ENCODE measurements at regions not wholly inside any gene's neighbourhood (a gene's known extent, or its start where the extent isn't known, plus 50 kb on each side); places are given as distances from the start of the nearest gene placed in this dataset.

DNA sequence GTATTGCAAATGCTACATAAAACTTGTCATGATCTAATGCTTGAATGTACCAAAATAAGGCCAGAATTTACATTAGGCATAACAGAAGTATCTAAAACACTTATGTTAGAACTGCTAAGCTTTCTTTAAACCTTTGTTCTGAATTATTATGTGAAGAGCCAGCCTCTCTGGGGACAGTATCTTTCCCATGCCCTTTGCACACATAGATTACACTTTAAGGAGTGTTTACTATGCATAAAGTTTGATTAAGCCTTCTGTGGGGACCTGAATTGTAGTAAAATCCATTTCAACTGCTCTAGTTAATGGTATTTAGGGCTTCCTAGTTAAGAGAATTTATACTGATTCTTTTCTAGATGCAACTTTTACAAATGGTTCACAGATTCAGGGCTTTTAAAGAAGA, 444.7 kb downstream of the IPMK start:
- no peaks in the 10 kb centered on the region for H3K27me3 ChIP-seq (ENCODE audit: low read length)
- H3K9me3 ChIP-seq (ENCODE audit: low read length): no peaks in the 10 kb centered on the region
- H3K4me1 ChIP-seq (ENCODE audit: low read length): no peaks in the 10 kb centered on the region
- no peak overlapping the region for H3K9ac ChIP-seq (ENCODE audit: low read length)
- no peak for DNase-seq
- no peaks in the 10 kb centered on the region for H3K9me2 ChIP-seq (replicated peaks; ENCODE audit: insufficient read depth, low read length)
- no peak overlapping the region for H3K4me2 ChIP-seq (ENCODE audit: low read depth, low read length, poor library complexity, severe bottlenecking)
- H3K27ac ChIP-seq (ENCODE audit: low read length): no peak overlapping the region
- H4K20me1 ChIP-seq (ENCODE audit: insufficient read depth, low read depth, low read length): no peaks in the 10 kb centered on the region
- no peak overlapping the region for H3K4me3 ChIP-seq (ENCODE audit: low read length)
- no peak overlapping the region for H2AFZ ChIP-seq (ENCODE audit: low read length)
- no peaks in the 10 kb centered on the region for H3K79me2 ChIP-seq (ENCODE audit: low read length)
- no peaks in the 10 kb centered on the region for H3K36me3 ChIP-seq (ENCODE audit: insufficient read depth, low read length)

DNA sequence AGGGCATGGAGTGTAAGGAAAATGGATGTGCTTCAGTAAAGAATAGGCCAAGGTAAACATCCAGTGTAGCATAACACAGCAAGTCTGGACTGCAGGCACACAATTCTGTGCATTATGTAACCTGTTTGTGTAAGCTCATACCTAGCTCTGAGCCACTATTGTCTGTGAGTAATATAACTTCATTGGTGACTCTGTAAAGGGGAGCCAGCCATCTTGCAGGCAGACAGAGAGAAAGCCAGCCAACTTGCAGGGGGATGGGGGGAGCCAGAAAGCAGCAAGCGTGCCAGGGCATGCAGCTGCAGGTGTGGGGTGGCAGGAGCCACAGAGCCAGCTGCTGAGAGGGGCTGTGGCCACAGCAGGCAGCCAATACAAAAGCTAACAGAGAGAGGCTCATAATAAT, 449.2 kb downstream of the IPMK start:
- Histone ChIP-seq H3K27me3 (ENCODE audit: low read length) (no peaks in the 10 kb centered on the region), H3K79me2 (ENCODE audit: low read length) (no peaks in the 10 kb centered on the region), H4K20me1 (ENCODE audit: insufficient read depth, low read depth, low read length) (no peaks in the 10 kb centered on the region), H3K4me1 (ENCODE audit: low read length) (no peaks in the 10 kb centered on the region), H3K4me3 (ENCODE audit: low read length) (no peak overlapping the region), H2AFZ (ENCODE audit: low read length) (no peak overlapping the region), H3K4me2 (ENCODE audit: low read depth, low read length, poor library complexity, severe bottlenecking) (no peak overlapping the region), H3K9me2 (replicated peaks; ENCODE audit: insufficient read depth, low read length) (no peaks in the 10 kb centered on the region; the same call in 1 of the 2 replicates), H3K9me3 (ENCODE audit: low read length) (no peaks in the 10 kb centered on the region), H3K27ac (ENCODE audit: low read length) (no peak overlapping the region), H3K9ac (ENCODE audit: low read length) (no peak overlapping the region), H3K36me3 (ENCODE audit: insufficient read depth, low read length) (no peaks in the 10 kb centered on the region)
- no peak for DNase-seq

DNA sequence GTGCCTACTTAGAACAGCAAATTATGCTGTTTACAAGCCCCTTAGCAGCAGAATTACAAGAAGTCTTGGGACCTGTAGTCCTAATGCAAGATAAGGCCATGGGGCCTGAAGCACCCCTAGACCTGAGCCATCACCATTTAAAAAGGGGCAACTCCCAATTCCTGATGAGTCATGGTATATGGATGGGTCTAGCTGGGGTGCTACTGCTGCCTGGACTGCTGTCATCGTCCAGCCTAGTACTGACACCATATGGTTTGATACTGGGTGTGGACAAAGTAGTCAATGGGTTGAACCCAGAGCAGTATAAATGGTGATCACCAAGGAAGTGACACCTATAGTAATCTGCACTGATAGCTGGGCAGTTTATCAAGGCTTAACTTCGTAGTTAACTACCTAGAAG, 450.0 kb downstream of the IPMK start:
- Histone ChIP-seq H3K36me3 (ENCODE audit: insufficient read depth, low read length) (no peaks in the 10 kb centered on the region), H3K79me2 (ENCODE audit: low read length) (no peaks in the 10 kb centered on the region), H3K9me3 (ENCODE audit: low read length) (no peaks in the 10 kb centered on the region), H4K20me1 (ENCODE audit: insufficient read depth, low read depth, low read length) (no peaks in the 10 kb centered on the region), H3K9me2 (replicated peaks; ENCODE audit: insufficient read depth, low read length) (no peaks in the 10 kb centered on the region; the same call in 1 of the 2 replicates), H3K27me3 (ENCODE audit: low read length) (no peaks in the 10 kb centered on the region), H3K4me3 (ENCODE audit: low read length) (no peak overlapping the region), H3K27ac (ENCODE audit: low read length) (no peak overlapping the region), H3K4me1 (ENCODE audit: low read length) (no peaks in the 10 kb centered on the region), H2AFZ (ENCODE audit: low read length) (no peak overlapping the region), H3K9ac (ENCODE audit: low read length) (no peak overlapping the region), H3K4me2 (ENCODE audit: low read depth, low read length, poor library complexity, severe bottlenecking) (no peak overlapping the region)
- DNase-seq: no peak

DNA sequence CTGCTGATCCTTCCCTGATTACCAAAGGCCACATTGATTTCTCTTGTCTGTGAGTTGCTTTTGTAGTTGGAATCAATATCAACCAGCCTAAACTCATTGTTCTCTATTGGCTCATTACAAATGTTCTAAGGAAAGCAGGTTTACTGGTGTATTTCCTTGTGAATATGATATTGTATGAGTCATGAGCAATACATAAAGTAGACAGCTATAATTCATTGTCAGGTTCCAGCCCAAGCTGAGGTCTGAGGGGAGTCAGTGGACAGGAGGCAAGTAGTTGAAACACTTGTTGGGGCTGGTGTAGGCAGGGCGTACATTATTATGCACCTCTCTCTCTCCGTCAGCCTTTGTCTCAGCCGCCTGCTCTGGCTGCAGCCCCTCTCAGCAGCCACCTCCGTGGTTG, 451.7 kb downstream of the IPMK start:
- H3K36me3 ChIP-seq (ENCODE audit: insufficient read depth, low read length): no peaks in the 10 kb centered on the region
- no peak overlapping the region for H3K4me3 ChIP-seq (ENCODE audit: low read length)
- no peaks in the 10 kb centered on the region for H4K20me1 ChIP-seq (ENCODE audit: insufficient read depth, low read depth, low read length)
- no peaks in the 10 kb centered on the region for H3K79me2 ChIP-seq (ENCODE audit: low read length)
- H3K4me2 ChIP-seq (ENCODE audit: low read depth, low read length, poor library complexity, severe bottlenecking): no peak overlapping the region
- no peak overlapping the region for H3K9ac ChIP-seq (ENCODE audit: low read length)
- no peak overlapping the region for H2AFZ ChIP-seq (ENCODE audit: low read length)
- no peak for DNase-seq
- H3K9me2 ChIP-seq (replicated peaks; ENCODE audit: insufficient read depth, low read length): no peaks in the 10 kb centered on the region; the same call in 1 of the 2 replicates
- no peaks in the 10 kb centered on the region for H3K9me3 ChIP-seq (ENCODE audit: low read length)
- H3K4me1 ChIP-seq (ENCODE audit: low read length): no peaks in the 10 kb centered on the region
- H3K27me3 ChIP-seq (ENCODE audit: low read length): no peaks in the 10 kb centered on the region
- H3K27ac ChIP-seq (ENCODE audit: low read length): no peak overlapping the region

DNA sequence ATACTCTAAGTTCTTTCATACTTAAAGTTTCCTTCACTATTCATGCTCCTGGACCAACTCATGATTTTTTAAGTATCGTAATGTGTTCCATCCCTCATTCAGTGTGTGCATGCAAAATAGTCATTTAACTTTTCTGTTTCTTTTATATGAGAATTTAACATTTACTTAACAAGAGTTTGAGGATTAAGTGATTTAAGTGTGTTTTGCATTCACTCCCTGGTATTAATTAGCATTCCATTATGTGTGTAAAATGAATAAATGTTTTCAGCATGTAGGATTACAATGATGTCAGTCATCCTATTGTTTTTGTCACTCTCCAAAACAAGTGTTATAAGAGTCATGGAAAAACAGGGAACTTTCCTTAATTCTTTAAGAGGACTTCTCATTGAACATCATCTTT, 457.7 kb downstream of the IPMK start:
- Histone ChIP-seq H3K9ac (ENCODE audit: low read length) (no peak overlapping the region), H3K4me2 (ENCODE audit: low read depth, low read length, poor library complexity, severe bottlenecking) (no peak overlapping the region), H3K27me3 (ENCODE audit: low read length) (no peaks in the 10 kb centered on the region), H3K27ac (ENCODE audit: low read length) (no peak overlapping the region), H3K79me2 (ENCODE audit: low read length) (no peaks in the 10 kb centered on the region), H3K9me3 (ENCODE audit: low read length) (peaks cover 5% of the 10 kb centered on the region; the same call in 1 of the 2 replicates), H3K36me3 (ENCODE audit: insufficient read depth, low read length) (no peaks in the 10 kb centered on the region), H4K20me1 (ENCODE audit: insufficient read depth, low read depth, low read length) (no peaks in the 10 kb centered on the region), H3K4me1 (ENCODE audit: low read length) (no peaks in the 10 kb centered on the region), H2AFZ (ENCODE audit: low read length) (no peak overlapping the region), H3K4me3 (ENCODE audit: low read length) (no peak overlapping the region), H3K9me2 (replicated peaks; ENCODE audit: insufficient read depth, low read length) (no peaks in the 10 kb centered on the region; the same call in 1 of the 2 replicates)
- DNase-seq: no peak

DNA sequence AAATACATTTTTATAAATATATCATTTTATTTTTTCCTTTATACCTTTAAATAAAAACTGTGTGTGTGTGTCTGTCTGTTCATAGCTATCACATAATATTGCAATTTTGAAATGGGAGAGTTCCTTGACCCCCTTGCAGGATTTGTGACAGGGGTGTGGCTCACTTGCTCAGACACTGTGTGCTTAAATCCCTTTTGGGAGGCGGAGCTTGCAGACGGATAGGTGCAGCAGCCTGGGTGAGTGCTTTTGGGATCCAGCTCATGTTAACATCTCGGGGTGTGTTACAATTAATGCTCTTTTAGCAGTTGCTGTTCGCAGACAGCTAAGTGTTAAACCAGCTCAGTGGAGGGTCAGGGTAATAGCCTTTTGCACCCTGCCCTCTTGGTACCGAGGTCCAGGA, 459.8 kb downstream of the IPMK start:
- no peaks in the 10 kb centered on the region for H3K36me3 ChIP-seq (ENCODE audit: insufficient read depth, low read length)
- DNase-seq: no peak

DNA sequence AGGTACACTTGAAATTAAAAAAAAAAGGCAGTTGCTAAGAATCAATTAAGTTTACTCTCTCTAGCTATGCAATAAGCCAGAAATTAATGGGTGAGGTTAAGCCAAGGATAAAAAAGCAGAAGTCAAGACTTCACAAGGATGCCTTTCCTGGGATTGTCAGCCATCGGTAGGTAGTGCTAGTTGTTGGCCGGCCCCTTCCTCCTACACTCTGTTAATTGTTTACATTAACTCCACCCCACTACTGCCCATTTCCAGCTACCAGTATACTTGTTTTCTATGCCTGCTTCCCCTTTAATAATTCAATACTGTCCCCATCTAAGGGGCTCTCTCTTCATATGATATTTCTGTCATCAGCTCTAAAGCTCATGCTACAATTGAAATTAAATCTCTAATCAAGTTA, 461.0 kb downstream of the IPMK start:
- H3K9me3 ChIP-seq (ENCODE audit: low read length): peaks cover 5% of the 10 kb centered on the region; the same call in 1 of the 2 replicates
- H4K20me1 ChIP-seq (ENCODE audit: insufficient read depth, low read depth, low read length): no peaks in the 10 kb centered on the region
- no peak for DNase-seq
- H3K27me3 ChIP-seq (ENCODE audit: low read length): no peaks in the 10 kb centered on the region
- H3K9ac ChIP-seq (ENCODE audit: low read length): no peak overlapping the region
- H3K4me2 ChIP-seq (ENCODE audit: low read depth, low read length, poor library complexity, severe bottlenecking): no peak overlapping the region
- no peaks in the 10 kb centered on the region for H3K9me2 ChIP-seq (replicated peaks; ENCODE audit: insufficient read depth, low read length)
- H3K27ac ChIP-seq (ENCODE audit: low read length): no peak overlapping the region
- H3K4me3 ChIP-seq (ENCODE audit: low read length): no peak overlapping the region
- H2AFZ ChIP-seq (ENCODE audit: low read length): no peak overlapping the region
- no peaks in the 10 kb centered on the region for H3K79me2 ChIP-seq (ENCODE audit: low read length)
- no peaks in the 10 kb centered on the region for H3K4me1 ChIP-seq (ENCODE audit: low read length)
- H3K36me3 ChIP-seq (ENCODE audit: insufficient read depth, low read length): no peaks in the 10 kb centered on the region

More for the DNA sequence above, 459.8 kb downstream of the IPMK start:
- Histone ChIP-seq H3K4me2 (ENCODE audit: low read depth, low read length, poor library complexity, severe bottlenecking) (no peak overlapping the region), H3K27ac (ENCODE audit: low read length) (no peak overlapping the region), H4K20me1 (ENCODE audit: insufficient read depth, low read depth, low read length) (no peaks in the 10 kb centered on the region), H3K9me3 (ENCODE audit: low read length) (peaks cover 5% of the 10 kb centered on the region; the same call in 1 of the 2 replicates), H3K27me3 (ENCODE audit: low read length) (no peaks in the 10 kb centered on the region), H3K9ac (ENCODE audit: low read length) (no peak overlapping the region), H3K9me2 (replicated peaks; ENCODE audit: insufficient read depth, low read length) (no peaks in the 10 kb centered on the region), H3K79me2 (ENCODE audit: low read length) (no peaks in the 10 kb centered on the region), H3K4me1 (ENCODE audit: low read length) (no peaks in the 10 kb centered on the region), H3K4me3 (ENCODE audit: low read length) (no peak overlapping the region), H2AFZ (ENCODE audit: low read length) (no peak overlapping the region)

DNA sequence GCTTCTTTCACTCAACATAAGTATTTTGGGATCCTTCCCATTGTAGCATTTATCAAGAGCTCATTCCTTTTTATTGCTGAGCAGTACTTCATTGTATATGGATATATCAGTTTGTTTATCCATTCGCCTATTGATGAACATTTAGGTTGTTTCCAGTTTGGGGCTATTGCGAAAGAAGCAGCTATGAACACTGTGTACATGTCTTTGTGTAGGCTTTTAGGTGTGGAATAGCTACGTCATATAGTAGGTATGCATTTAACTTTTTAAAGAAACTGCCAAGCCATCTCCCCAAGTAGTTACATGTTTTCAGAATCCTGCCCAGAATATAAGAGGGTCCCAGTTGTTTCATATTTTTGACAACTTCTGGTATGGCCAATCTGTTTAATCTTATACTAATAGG, 468.1 kb downstream of the IPMK start:
- H3K79me2 ChIP-seq (ENCODE audit: low read length): no peaks in the 10 kb centered on the region
- H3K4me2 ChIP-seq (ENCODE audit: low read depth, low read length, poor library complexity, severe bottlenecking): no peak overlapping the region
- no peak overlapping the region for H2AFZ ChIP-seq (ENCODE audit: low read length)
- H3K4me1 ChIP-seq (ENCODE audit: low read length): no peaks in the 10 kb centered on the region
- no peak overlapping the region for H3K27ac ChIP-seq (ENCODE audit: low read length)
- H3K9me3 ChIP-seq (ENCODE audit: low read length): no peaks in the 10 kb centered on the region; the same call in 1 of the 2 replicates
- no peak for DNase-seq
- no peak overlapping the region for H3K4me3 ChIP-seq (ENCODE audit: low read length)
- no peaks in the 10 kb centered on the region for H3K27me3 ChIP-seq (ENCODE audit: low read length)
- H4K20me1 ChIP-seq (ENCODE audit: insufficient read depth, low read depth, low read length): no peaks in the 10 kb centered on the region
- no peak overlapping the region for H3K9ac ChIP-seq (ENCODE audit: low read length)
- H3K9me2 ChIP-seq (replicated peaks; ENCODE audit: insufficient read depth, low read length): no peaks in the 10 kb centered on the region
- no peaks in the 10 kb centered on the region for H3K36me3 ChIP-seq (ENCODE audit: insufficient read depth, low read length)

DNA sequence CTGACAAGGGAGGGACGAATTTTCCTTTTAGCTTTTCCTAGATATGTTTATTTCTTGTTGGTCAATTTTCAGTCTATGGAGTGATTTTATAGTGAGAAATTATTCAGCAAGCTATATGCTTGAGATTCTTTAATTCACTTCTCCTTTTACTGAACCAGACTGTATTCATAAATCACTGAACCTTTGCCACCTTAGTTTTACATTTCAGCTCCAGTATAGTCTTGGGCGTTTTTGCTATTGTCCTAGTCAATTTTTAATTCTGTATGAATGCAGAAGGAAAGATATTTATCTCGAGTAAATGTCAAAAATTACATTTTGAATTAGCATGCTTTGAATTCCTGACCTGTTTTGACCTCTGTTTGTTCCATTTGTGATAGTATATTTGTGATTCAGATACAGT, 468.9 kb downstream of the IPMK start:
- H3K4me3 ChIP-seq (ENCODE audit: low read length): no peak overlapping the region
- H3K9ac ChIP-seq (ENCODE audit: low read length): no peak overlapping the region
- H3K36me3 ChIP-seq (ENCODE audit: insufficient read depth, low read length): no peaks in the 10 kb centered on the region
- no peak overlapping the region for H3K27ac ChIP-seq (ENCODE audit: low read length)
- H2AFZ ChIP-seq (ENCODE audit: low read length): no peak overlapping the region
- H3K9me3 ChIP-seq (ENCODE audit: low read length): no peaks in the 10 kb centered on the region; the same call in 1 of the 2 replicates
- H3K4me2 ChIP-seq (ENCODE audit: low read depth, low read length, poor library complexity, severe bottlenecking): no peak overlapping the region
- no peaks in the 10 kb centered on the region for H4K20me1 ChIP-seq (ENCODE audit: insufficient read depth, low read depth, low read length)
- no peaks in the 10 kb centered on the region for H3K4me1 ChIP-seq (ENCODE audit: low read length)
- H3K27me3 ChIP-seq (ENCODE audit: low read length): no peaks in the 10 kb centered on the region
- no peak for DNase-seq
- H3K79me2 ChIP-seq (ENCODE audit: low read length): no peaks in the 10 kb centered on the region
- H3K9me2 ChIP-seq (replicated peaks; ENCODE audit: insufficient read depth, low read length): no peaks in the 10 kb centered on the region
